ENCODE measurements at regions not wholly inside any gene's neighbourhood (a gene's known extent, or its start where the extent isn't known, plus 50 kb on each side); places are given as distances from the start of the nearest gene placed in this dataset.

DNA sequence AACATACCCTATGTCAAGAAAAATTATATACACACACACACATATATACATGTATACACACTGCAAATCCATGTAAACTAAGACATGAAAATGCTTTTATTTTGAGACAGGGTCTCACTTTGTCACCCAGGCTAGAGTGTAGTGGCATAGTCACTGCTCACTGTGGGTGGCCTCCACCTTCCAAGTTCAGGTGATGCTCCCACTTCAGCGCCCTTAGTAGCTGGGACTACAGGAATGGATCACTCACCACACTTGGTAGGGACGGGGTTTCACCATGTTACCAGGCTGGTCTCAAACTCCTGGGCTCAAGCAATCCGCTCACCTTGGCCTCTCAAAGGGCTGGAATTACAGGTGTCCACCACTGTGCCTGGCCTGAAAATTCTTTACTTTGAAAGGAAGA is 617.6 kb downstream of the NYAP2 start (continued):
- TF ChIP-seq, protein P1, sequence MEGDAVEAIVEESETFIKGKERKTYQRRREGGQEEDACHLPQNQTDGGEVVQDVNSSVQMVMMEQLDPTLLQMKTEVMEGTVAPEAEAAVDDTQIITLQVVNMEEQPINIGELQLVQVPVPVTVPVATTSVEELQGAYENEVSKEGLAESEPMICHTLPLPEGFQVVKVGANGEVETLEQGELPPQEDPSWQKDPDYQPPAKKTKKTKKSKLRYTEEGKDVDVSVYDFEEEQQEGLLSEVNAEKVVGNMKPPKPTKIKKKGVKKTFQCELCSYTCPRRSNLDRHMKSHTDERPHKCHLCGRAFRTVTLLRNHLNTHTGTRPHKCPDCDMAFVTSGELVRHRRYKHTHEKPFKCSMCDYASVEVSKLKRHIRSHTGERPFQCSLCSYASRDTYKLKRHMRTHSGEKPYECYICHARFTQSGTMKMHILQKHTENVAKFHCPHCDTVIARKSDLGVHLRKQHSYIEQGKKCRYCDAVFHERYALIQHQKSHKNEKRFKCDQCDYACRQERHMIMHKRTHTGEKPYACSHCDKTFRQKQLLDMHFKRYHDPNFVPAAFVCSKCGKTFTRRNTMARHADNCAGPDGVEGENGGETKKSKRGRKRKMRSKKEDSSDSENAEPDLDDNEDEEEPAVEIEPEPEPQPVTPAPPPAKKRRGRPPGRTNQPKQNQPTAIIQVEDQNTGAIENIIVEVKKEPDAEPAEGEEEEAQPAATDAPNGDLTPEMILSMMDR (conservative IDR thresholded peaks at IDR 0.05; ENCODE audit: low read depth in 2 of 2), result no peak
- TF ChIP-seq STAT1 (IDR thresholded peaks at IDR 0.05; ENCODE audit: unreplicated experiment), result no peak
- no peak for TF ChIP-seq JUNB (IDR thresholded peaks at IDR 0.05; ENCODE audit: unreplicated experiment)
- no peak for TF ChIP-seq EZH2phosphoT487 (IDR thresholded peaks at IDR 0.05; ENCODE audit: unreplicated experiment)
- TF ChIP-seq ZNF331 (CRISPR knock-in tag; IDR thresholded peaks at IDR 0.05; ENCODE audit: low read depth), result no peak
- TF ChIP-seq, protein P2, sequence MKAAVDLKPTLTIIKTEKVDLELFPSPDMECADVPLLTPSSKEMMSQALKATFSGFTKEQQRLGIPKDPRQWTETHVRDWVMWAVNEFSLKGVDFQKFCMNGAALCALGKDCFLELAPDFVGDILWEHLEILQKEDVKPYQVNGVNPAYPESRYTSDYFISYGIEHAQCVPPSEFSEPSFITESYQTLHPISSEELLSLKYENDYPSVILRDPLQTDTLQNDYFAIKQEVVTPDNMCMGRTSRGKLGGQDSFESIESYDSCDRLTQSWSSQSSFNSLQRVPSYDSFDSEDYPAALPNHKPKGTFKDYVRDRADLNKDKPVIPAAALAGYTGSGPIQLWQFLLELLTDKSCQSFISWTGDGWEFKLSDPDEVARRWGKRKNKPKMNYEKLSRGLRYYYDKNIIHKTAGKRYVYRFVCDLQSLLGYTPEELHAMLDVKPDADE (IDR thresholded peaks at IDR 0.05), result no peak
- TF ChIP-seq POLR2AphosphoS5 (IDR thresholded peaks at IDR 0.05; ENCODE audit: low read depth), result no peak
- TF ChIP-seq EZH2 (IDR thresholded peaks at IDR 0.05; ENCODE audit: low read depth, unreplicated experiment), result no peak

DNA sequence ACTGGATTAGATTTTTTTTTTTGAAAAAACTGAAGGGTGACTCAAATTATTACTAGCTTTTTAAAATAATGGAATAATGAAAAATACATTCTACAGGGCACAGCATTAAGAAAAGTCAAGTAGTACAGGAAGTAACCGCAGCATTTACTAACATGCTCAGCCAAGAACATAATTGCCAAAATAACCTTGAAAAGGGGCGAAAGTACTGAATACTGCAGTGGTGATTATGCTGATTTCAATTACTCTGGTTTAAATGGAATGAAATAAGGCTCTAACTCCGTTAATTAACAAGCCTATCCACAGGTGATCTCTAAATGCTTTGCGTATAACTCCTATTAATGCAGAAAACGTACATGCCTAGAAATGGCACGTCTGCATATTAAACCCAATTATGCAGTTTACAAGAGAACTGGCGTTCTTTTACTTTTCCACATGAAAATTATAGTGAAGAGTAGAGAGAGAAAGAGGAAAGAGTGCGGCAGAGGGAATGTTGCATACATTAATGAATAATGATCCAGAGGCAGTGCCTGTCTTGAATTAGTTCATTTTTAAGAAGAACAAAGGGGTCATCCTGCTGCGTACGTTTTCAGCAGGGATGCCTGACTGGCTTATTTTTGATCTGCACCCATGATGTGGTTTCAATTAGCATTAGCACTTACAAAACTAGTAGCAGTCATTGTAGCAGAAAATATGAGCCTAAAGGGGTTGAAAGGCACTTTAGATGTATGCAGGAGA is 612.4 kb downstream of the NYAP2 start:
- Histone ChIP-seq H3K4me3 (no peak overlapping the region), H3K36me3 (ENCODE audit: insufficient read depth) (no peaks in the 10 kb centered on the region), H2AFZ (0 out of 2 replicates have a peak overlapping the region, but pooled peaks have one; percentile 25), H3K79me2 (replicated peaks; ENCODE audit: insufficient read depth) (no peaks in the 10 kb centered on the region), H4K20me1 (replicated peaks; ENCODE audit: insufficient read depth) (no peaks in the 10 kb centered on the region), H3F3A (replicated peaks; ENCODE audit: low read depth) (no peaks in the 10 kb centered on the region), H3K9me2 (ENCODE audit: insufficient read depth) (peaks cover 4% of the 10 kb centered on the region; the same call in 1 of the 2 replicates), H3K4me1 (ENCODE audit: insufficient read depth) (peaks cover 8% of the 10 kb centered on the region), H3K4me2 (no peak overlapping the region), H3K27me3 (ENCODE audit: insufficient read depth) (no peaks in the 10 kb centered on the region), H3K27ac (ENCODE audit: low read depth) (no peak overlapping the region)
- H3K27me3 Mint-ChIP-seq (ENCODE audit: insufficient read depth, low read depth, poor library complexity), result peaks cover 1% of the 10 kb centered on the region
- no peak overlapping the region for H3K4me3 Mint-ChIP-seq
- H3K9me3 Mint-ChIP-seq, result no peaks in the 10 kb centered on the region
- DNase-seq (ENCODE audit: low spot score), result no peak
- no peaks in the 10 kb centered on the region for H3K36me3 Mint-ChIP-seq (ENCODE audit: low read depth)
- no peak for ATAC-seq
- H3K4me1 Mint-ChIP-seq, result peaks cover 6% of the 10 kb centered on the region; the same call in 2 of the 3 replicates
- no peak overlapping the region for H3K27ac Mint-ChIP-seq
- TF ChIP-seq NANOG (IDR thresholded peaks at IDR 0.05; ENCODE audit: borderline replicate concordance) (no peak), POLR2AphosphoS5 (IDR thresholded peaks at IDR 0.05; ENCODE audit: low read depth) (no peak), EZH2 (IDR thresholded peaks at IDR 0.05; ENCODE audit: low read depth, unreplicated experiment) (no peak), ZNF114 (CRISPR knock-in tag; IDR thresholded peaks at IDR 0.05) (no peak), JUNB (IDR thresholded peaks at IDR 0.05; ENCODE audit: unreplicated experiment) (no peak)
- TF ChIP-seq, protein P3, sequence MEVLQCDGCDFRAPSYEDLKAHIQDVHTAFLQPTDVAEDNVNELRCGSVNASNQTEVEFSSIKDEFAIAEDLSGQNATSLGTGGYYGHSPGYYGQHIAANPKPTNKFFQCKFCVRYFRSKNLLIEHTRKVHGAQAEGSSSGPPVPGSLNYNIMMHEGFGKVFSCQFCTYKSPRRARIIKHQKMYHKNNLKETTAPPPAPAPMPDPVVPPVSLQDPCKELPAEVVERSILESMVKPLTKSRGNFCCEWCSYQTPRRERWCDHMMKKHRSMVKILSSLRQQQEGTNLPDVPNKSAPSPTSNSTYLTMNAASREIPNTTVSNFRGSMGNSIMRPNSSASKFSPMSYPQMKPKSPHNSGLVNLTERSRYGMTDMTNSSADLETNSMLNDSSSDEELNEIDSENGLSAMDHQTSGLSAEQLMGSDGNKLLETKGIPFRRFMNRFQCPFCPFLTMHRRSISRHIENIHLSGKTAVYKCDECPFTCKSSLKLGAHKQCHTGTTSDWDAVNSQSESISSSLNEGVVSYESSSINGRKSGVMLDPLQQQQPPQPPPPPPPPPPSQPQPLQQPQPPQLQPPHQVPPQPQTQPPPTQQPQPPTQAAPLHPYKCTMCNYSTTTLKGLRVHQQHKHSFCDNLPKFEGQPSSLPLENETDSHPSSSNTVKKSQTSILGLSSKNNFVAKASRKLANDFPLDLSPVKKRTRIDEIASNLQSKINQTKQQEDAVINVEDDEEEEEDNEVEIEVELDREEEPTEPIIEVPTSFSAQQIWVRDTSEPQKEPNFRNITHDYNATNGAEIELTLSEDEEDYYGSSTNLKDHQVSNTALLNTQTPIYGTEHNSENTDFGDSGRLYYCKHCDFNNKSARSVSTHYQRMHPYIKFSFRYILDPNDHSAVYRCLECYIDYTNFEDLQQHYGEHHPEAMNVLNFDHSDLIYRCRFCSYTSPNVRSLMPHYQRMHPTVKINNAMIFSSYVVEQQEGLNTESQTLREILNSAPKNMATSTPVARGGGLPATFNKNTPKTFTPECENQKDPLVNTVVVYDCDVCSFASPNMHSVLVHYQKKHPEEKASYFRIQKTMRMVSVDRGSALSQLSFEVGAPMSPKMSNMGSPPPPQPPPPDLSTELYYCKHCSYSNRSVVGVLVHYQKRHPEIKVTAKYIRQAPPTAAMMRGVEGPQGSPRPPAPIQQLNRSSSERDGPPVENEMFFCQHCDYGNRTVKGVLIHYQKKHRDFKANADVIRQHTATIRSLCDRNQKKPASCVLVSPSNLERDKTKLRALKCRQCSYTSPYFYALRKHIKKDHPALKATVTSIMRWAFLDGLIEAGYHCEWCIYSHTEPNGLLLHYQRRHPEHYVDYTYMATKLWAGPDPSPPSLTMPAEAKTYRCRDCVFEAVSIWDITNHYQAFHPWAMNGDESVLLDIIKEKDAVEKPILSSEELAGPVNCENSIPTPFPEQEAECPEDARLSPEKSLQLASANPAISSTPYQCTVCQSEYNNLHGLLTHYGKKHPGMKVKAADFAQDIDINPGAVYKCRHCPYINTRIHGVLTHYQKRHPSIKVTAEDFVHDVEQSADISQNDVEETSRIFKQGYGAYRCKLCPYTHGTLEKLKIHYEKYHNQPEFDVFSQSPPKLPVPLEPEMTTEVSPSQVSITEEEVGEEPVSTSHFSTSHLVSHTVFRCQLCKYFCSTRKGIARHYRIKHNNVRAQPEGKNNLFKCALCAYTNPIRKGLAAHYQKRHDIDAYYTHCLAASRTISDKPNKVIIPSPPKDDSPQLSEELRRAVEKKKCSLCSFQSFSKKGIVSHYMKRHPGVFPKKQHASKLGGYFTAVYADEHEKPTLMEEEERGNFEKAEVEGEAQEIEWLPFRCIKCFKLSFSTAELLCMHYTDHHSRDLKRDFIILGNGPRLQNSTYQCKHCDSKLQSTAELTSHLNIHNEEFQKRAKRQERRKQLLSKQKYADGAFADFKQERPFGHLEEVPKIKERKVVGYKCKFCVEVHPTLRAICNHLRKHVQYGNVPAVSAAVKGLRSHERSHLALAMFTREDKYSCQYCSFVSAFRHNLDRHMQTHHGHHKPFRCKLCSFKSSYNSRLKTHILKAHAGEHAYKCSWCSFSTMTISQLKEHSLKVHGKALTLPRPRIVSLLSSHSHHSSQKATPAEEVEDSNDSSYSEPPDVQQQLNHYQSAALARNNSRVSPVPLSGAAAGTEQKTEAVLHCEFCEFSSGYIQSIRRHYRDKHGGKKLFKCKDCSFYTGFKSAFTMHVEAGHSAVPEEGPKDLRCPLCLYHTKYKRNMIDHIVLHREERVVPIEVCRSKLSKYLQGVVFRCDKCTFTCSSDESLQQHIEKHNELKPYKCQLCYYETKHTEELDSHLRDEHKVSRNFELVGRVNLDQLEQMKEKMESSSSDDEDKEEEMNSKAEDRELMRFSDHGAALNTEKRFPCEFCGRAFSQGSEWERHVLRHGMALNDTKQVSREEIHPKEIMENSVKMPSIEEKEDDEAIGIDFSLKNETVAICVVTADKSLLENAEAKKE (CRISPR knock-in tag; IDR thresholded peaks at IDR 0.05), result no peak
- TF ChIP-seq, protein P4, sequence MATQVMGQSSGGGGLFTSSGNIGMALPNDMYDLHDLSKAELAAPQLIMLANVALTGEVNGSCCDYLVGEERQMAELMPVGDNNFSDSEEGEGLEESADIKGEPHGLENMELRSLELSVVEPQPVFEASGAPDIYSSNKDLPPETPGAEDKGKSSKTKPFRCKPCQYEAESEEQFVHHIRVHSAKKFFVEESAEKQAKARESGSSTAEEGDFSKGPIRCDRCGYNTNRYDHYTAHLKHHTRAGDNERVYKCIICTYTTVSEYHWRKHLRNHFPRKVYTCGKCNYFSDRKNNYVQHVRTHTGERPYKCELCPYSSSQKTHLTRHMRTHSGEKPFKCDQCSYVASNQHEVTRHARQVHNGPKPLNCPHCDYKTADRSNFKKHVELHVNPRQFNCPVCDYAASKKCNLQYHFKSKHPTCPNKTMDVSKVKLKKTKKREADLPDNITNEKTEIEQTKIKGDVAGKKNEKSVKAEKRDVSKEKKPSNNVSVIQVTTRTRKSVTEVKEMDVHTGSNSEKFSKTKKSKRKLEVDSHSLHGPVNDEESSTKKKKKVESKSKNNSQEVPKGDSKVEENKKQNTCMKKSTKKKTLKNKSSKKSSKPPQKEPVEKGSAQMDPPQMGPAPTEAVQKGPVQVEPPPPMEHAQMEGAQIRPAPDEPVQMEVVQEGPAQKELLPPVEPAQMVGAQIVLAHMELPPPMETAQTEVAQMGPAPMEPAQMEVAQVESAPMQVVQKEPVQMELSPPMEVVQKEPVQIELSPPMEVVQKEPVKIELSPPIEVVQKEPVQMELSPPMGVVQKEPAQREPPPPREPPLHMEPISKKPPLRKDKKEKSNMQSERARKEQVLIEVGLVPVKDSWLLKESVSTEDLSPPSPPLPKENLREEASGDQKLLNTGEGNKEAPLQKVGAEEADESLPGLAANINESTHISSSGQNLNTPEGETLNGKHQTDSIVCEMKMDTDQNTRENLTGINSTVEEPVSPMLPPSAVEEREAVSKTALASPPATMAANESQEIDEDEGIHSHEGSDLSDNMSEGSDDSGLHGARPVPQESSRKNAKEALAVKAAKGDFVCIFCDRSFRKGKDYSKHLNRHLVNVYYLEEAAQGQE (IDR thresholded peaks at IDR 0.05; ENCODE audit: unreplicated experiment), result no peak
